ENCODE measurements at regions not wholly inside any gene's neighbourhood (a gene's known extent, or its start where the extent isn't known, plus 50 kb on each side); places are given as distances from the start of the nearest gene placed in this dataset.

- H3K4me3 ChIP-seq (ENCODE audit: low read depth, low read length), result no peak overlapping the region
- no peak for DNase-seq (ENCODE audit: low read depth)
- TF ChIP-seq MYC (IDR thresholded peaks at IDR 0.05; ENCODE audit: low read depth, low read length) (no peak), POLR2A (IDR thresholded peaks at IDR 0.05; ENCODE audit: extremely low read depth, insufficient read length) (no peak), CTCF (IDR thresholded peaks at IDR 0.05; ENCODE audit: low read depth, low read length) (no peak), MAX (IDR thresholded peaks at IDR 0.05; ENCODE audit: low read depth, low read length) (no peak)
These were observed 109.7 kb downstream of the BANF2 start for GRCh38 chr20:17809362-17810061.

- TF ChIP-seq MYC (IDR thresholded peaks at IDR 0.05; ENCODE audit: low read depth, low read length) (no peak), CTCF (IDR thresholded peaks at IDR 0.05; ENCODE audit: low read depth, low read length) (no peak), POLR2A (IDR thresholded peaks at IDR 0.05; ENCODE audit: extremely low read depth, insufficient read length) (no peak), MAX (IDR thresholded peaks at IDR 0.05; ENCODE audit: low read depth, low read length) (no peak)
- no peak for DNase-seq (ENCODE audit: low read depth)
These were observed 109.0 kb downstream of the BANF2 start for GRCh38 chr20:17808782-17809181.

GRCh38 chr20:17808357-17808756, 108.6 kb downstream of the BANF2 start:
- no peak for DNase-seq (ENCODE audit: low read depth)
- no peak overlapping the region for H3K4me3 ChIP-seq (ENCODE audit: low read depth, low read length)
- TF ChIP-seq CTCF (IDR thresholded peaks at IDR 0.05; ENCODE audit: low read depth, low read length) (no peak), MYC (IDR thresholded peaks at IDR 0.05; ENCODE audit: low read depth, low read length) (no peak), MAX (IDR thresholded peaks at IDR 0.05; ENCODE audit: low read depth, low read length) (no peak), POLR2A (IDR thresholded peaks at IDR 0.05; ENCODE audit: extremely low read depth, insufficient read length) (no peak)

More at GRCh38 chr20:17808782-17809181, 109.0 kb downstream of the BANF2 start:
- no peak overlapping the region for H3K4me3 ChIP-seq (ENCODE audit: low read depth, low read length)

GRCh38 chr20:17807651-17808050, 107.9 kb downstream of the BANF2 start:
- no peak for DNase-seq (ENCODE audit: low read depth)
- TF ChIP-seq POLR2A (IDR thresholded peaks at IDR 0.05; ENCODE audit: extremely low read depth, insufficient read length), result no peak
- no peak for TF ChIP-seq MAX (IDR thresholded peaks at IDR 0.05; ENCODE audit: low read depth, low read length)
- TF ChIP-seq MYC (IDR thresholded peaks at IDR 0.05; ENCODE audit: low read depth, low read length), result no peak
- TF ChIP-seq CTCF (IDR thresholded peaks at IDR 0.05; ENCODE audit: low read depth, low read length), result no peak
- H3K4me3 ChIP-seq (ENCODE audit: low read depth, low read length), result no peak overlapping the region

GRCh38 chr20:17806739-17807441, 107.1 kb downstream of the BANF2 start:
- no peak overlapping the region for H3K4me3 ChIP-seq (ENCODE audit: low read depth, low read length)
- DNase-seq (ENCODE audit: low read depth), result no peak
- TF ChIP-seq POLR2A (IDR thresholded peaks at IDR 0.05; ENCODE audit: extremely low read depth, insufficient read length) (no peak), MYC (IDR thresholded peaks at IDR 0.05; ENCODE audit: low read depth, low read length) (no peak), MAX (IDR thresholded peaks at IDR 0.05; ENCODE audit: low read depth, low read length) (no peak), CTCF (IDR thresholded peaks at IDR 0.05; ENCODE audit: low read depth, low read length) (no peak)
